Liver (tissue), 8 donors: ENCODE measurements at regions not wholly inside any gene's neighbourhood (a gene's known extent, or its start where the extent isn't known, plus 50 kb on each side); places are given as distances from the start of the nearest gene placed in this dataset.

ENCODE experiments used
- DNase-seq: peaks from one replicate; pipeline ENCODE4 v3.0.0-alpha.2; 2017; ENCODE audit warnings: low spot score
- H3K27ac ChIP-seq, 2 donors: one replicate each; pipeline ENCODE4 v1.7.0; 2013; ENCODE audit warnings: inconsistent platforms in 2 of 2, low read length in 2 of 2, control low read depth in 1 of 2, low read depth in 1 of 2, mild to moderate bottlenecking in 1 of 2
- H3K27me3 ChIP-seq, 4 donors: one replicate each; pipeline versions ENCODE4 v1.6.1 to v1.7.0; 2013; ENCODE audit warnings: low read length in 3 of 4, inconsistent platforms in 1 of 4, mild to moderate bottlenecking in 1 of 4, moderate library complexity in 1 of 4; ENCODE audit not compliant: control insufficient read depth in 4 of 4, insufficient read depth in 4 of 4
- H3K36me3 ChIP-seq, 4 donors: one replicate each; pipeline versions ENCODE4 v1.6.1 to v1.7.0; 2013; ENCODE audit warnings: low read length in 3 of 4, mild to moderate bottlenecking in 3 of 4, low read depth in 1 of 4, moderate library complexity in 1 of 4; ENCODE audit not compliant: control insufficient read depth in 4 of 4, insufficient read depth in 3 of 4
- H3K4me1 ChIP-seq, 4 donors: one replicate each; pipeline versions ENCODE4 v1.6.1 to v1.7.0; 2013; ENCODE audit warnings: low read length in 3 of 4, mild to moderate bottlenecking in 3 of 4, moderate library complexity in 1 of 4; ENCODE audit not compliant: control insufficient read depth in 4 of 4, insufficient read depth in 4 of 4
- H3K4me3 ChIP-seq, 3 donors: one replicate each; pipeline versions ENCODE4 v1.6.1 to v1.7.0; 2013; ENCODE audit warnings: low read length in 3 of 3, control low read depth in 1 of 3, low read depth in 1 of 3, mild to moderate bottlenecking in 1 of 3
- H3K9ac ChIP-seq, 2 donors: one replicate each; pipeline ENCODE4 v1.7.0; 2013; ENCODE audit warnings: low read length in 2 of 2, mild to moderate bottlenecking in 2 of 2, moderate library complexity in 2 of 2, control low read depth in 1 of 2, low read depth in 1 of 2
- H3K9me3 ChIP-seq, 4 donors: one replicate each; pipeline versions ENCODE4 v1.6.1 to v1.7.0; 2013; ENCODE audit warnings: low read length in 3 of 4; ENCODE audit not compliant: control insufficient read depth in 4 of 4
- FOXA1 ChIP-seq: IDR thresholded peaks from 2 replicates; pipeline ENCODE4 v1.6.1; 2016; ENCODE audit warnings: antibody characterized with exemption
- GABPA ChIP-seq, 2 donors: IDR thresholded peaks in 1 of 2; conservative IDR thresholded peaks in 1 of 2; 2 replicates each; pipeline ENCODE4 v1.6.1; 2016; ENCODE audit warnings: antibody characterized with exemption in 2 of 2, mild to moderate bottlenecking in 1 of 2, moderate library complexity in 1 of 2
- HNF4G ChIP-seq: IDR thresholded peaks from 2 replicates; pipeline ENCODE4 v1.6.1; 2016; ENCODE audit warnings: antibody characterized with exemption
- NR2F2 ChIP-seq: IDR thresholded peaks from 2 replicates; pipeline ENCODE4 v1.6.1; 2016; ENCODE audit warnings: antibody characterized with exemption
- RAD21 ChIP-seq, 2 donors: IDR thresholded peaks; 2 replicates each; pipeline ENCODE4 v1.6.1; 2016; ENCODE audit warnings: antibody characterized with exemption in 2 of 2, mild to moderate bottlenecking in 2 of 2
- RXRA ChIP-seq, 2 donors: IDR thresholded peaks; 2 replicates each; pipeline ENCODE4 v1.6.1; 2017 to 2018; ENCODE audit warnings: antibody characterized with exemption in 2 of 2, mild to moderate bottlenecking in 1 of 2
- SP1 ChIP-seq: IDR thresholded peaks from 2 replicates; pipeline ENCODE4 v1.6.1; 2018; ENCODE audit warnings: antibody characterized with exemption, mild to moderate bottlenecking
- TAF1 ChIP-seq: conservative IDR thresholded peaks from 2 replicates; pipeline ENCODE4 v1.6.1; 2016; ENCODE audit warnings: antibody characterized with exemption, mild to moderate bottlenecking
- YY1 ChIP-seq: IDR thresholded peaks from 2 replicates; pipeline ENCODE4 v1.6.1; 2016; ENCODE audit warnings: antibody characterized with exemption, mild to moderate bottlenecking
- WGBS: extraction: QIAGEN DNeasy Blood & Tissue Kit; methylation state at CpG from one replicate; pipeline ENCODE4 v1.1.7; 2013; 5-methylcytosine and 5-hydroxymethylcytosine counted together
- TF ChIP-seq, protein P1 (sequence below): IDR thresholded peaks from 2 replicates; pipeline ENCODE4 v1.6.1; 2016; ENCODE audit warnings: antibody characterized with exemption
- TF ChIP-seq, protein P2 (sequence below): fragments of 150-350 bp; IDR thresholded peaks from 2 replicates; pipeline ENCODE4 v1.5.1; 2017; ENCODE audit warnings: improper control_type of control experiment, low read depth, low read length; ENCODE audit not compliant: missing input control
- TF ChIP-seq, protein P3 (sequence below): IDR thresholded peaks from 2 replicates; pipeline ENCODE4 v1.6.1; 2016; ENCODE audit warnings: antibody characterized with exemption
- TF ChIP-seq, protein P4 (sequence below): IDR thresholded peaks from 2 replicates; pipeline ENCODE4 v1.6.1; 2016; ENCODE audit warnings: antibody characterized with exemption
- donor health status: healthy.
- donor health status: healthy.
- donor health status: healthy.
- donor health status: healthy.
- donor health status: healthy.

DNA sequence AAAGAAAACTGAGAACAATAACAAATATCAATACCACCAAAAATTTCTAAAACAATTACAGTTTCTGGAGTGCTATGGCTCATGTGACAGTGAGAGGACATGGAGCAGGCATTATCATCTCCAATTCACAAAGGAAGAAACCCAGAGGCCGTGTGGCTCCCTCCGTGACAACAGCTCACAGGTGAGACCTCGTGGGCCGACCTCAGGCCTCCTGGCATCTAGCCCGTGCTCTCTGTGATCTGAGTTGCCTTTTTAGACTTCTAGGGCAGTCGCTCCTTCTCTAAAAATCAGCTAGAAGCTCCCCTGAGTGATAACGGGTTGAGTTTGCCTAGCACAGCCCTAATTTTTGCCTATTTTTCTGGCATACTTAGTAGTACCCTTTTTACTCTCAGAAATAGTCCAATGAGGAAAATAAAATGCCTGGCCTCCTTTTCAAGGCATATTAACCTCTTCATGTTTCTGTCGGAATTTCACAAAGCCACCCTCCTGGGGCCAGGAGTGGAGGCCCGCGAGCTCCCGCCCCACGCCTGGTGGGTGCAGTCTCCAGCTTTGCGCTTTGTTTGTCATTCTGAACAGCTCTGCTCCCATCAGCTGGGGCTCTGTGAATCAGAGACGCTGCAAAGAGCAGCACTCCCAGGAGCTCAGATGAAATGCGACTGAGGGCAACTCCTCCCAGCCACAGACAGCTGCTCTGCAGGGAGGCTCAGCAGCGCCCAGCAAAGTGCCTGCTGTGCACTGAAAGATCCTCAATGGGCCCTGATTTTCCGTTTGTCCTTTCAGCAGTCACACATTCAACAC, 292.5 kb downstream of the UQCRFS1 start:
- 61% methylated on average over 17 of the region's 17 CpGs for WGBS
- no peak for DNase-seq
- TF ChIP-seq RAD21 (IDR thresholded peaks at IDR 0.05) (no peak), SP1 (no peak)
- TF ChIP-seq, protein P1, sequence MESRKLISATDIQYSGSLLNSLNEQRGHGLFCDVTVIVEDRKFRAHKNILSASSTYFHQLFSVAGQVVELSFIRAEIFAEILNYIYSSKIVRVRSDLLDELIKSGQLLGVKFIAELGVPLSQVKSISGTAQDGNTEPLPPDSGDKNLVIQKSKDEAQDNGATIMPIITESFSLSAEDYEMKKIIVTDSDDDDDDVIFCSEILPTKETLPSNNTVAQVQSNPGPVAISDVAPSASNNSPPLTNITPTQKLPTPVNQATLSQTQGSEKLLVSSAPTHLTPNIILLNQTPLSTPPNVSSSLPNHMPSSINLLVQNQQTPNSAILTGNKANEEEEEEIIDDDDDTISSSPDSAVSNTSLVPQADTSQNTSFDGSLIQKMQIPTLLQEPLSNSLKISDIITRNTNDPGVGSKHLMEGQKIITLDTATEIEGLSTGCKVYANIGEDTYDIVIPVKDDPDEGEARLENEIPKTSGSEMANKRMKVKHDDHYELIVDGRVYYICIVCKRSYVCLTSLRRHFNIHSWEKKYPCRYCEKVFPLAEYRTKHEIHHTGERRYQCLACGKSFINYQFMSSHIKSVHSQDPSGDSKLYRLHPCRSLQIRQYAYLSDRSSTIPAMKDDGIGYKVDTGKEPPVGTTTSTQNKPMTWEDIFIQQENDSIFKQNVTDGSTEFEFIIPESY = no peak

DNA sequence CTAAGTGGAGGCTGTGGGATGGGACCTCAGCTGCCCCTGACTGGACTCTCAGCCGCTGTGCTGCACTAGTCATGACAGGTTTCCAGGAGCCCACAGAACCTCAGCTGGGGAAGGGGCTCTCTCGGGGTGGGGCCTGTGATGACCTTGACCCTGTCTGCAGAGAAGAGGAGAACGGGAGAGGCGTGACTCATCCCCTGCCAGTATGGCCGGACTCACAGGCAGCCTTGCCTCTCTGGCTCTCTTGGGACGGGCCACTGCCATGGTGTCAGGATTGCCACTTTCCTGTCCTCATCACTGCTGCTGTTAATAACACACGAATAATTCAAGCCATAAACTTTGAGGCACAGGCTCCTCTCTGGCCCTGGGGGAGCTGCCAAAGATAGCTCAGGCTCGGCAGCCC, 295.3 kb downstream of the UQCRFS1 start:
- no peak overlapping the region for H3K4me3 ChIP-seq
- no peak overlapping the region for H3K27ac ChIP-seq
- no peak for DNase-seq
- 59% methylated on average over 8 of the region's 8 CpGs for WGBS
- H3K4me1 ChIP-seq = no peaks in the 10 kb centered on the region
- no peak overlapping the region for H3K9ac ChIP-seq
- peaks cover 0 to 8% (median 0%) of the 10 kb centered on the region in 4 donors for H3K27me3 ChIP-seq
- H3K36me3 ChIP-seq = no peaks in the 10 kb centered on the region
- no peak for TF ChIP-seq TAF1
- TF ChIP-seq, protein P2, sequence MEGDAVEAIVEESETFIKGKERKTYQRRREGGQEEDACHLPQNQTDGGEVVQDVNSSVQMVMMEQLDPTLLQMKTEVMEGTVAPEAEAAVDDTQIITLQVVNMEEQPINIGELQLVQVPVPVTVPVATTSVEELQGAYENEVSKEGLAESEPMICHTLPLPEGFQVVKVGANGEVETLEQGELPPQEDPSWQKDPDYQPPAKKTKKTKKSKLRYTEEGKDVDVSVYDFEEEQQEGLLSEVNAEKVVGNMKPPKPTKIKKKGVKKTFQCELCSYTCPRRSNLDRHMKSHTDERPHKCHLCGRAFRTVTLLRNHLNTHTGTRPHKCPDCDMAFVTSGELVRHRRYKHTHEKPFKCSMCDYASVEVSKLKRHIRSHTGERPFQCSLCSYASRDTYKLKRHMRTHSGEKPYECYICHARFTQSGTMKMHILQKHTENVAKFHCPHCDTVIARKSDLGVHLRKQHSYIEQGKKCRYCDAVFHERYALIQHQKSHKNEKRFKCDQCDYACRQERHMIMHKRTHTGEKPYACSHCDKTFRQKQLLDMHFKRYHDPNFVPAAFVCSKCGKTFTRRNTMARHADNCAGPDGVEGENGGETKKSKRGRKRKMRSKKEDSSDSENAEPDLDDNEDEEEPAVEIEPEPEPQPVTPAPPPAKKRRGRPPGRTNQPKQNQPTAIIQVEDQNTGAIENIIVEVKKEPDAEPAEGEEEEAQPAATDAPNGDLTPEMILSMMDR = no peak
- TF ChIP-seq YY1 = no peak
- TF ChIP-seq, protein P1 = no peak
- TF ChIP-seq GABPA (IDR thresholded peaks at IDR 0.05 in 1 of 2, conservative IDR thresholded peaks at IDR 0.05 in 1 of 2) = no peak
- TF ChIP-seq NR2F2 = no peak
- TF ChIP-seq FOXA1 = no peak
- TF ChIP-seq, protein P3, sequence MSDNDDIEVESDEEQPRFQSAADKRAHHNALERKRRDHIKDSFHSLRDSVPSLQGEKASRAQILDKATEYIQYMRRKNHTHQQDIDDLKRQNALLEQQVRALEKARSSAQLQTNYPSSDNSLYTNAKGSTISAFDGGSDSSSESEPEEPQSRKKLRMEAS = no peak
- TF ChIP-seq, protein P4, sequence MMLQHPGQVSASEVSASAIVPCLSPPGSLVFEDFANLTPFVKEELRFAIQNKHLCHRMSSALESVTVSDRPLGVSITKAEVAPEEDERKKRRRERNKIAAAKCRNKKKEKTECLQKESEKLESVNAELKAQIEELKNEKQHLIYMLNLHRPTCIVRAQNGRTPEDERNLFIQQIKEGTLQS = no peak
- no peak for TF ChIP-seq RXRA (IDR thresholded peaks at IDR 0.05)
- TF ChIP-seq HNF4G = no peak
- TF ChIP-seq RAD21 (IDR thresholded peaks at IDR 0.05) = no peak
- TF ChIP-seq SP1 = no peak
- H3K9me3 ChIP-seq = no peaks in the 10 kb centered on the region

More for the DNA sequence above, 292.5 kb downstream of the UQCRFS1 start:
- H3K27me3 ChIP-seq = peaks cover 0 to 8% (median 0%) of the 10 kb centered on the region in 4 donors
- no peaks in the 10 kb centered on the region for H3K9me3 ChIP-seq
- H3K27ac ChIP-seq = no peak overlapping the region
- no peak overlapping the region for H3K9ac ChIP-seq
- H3K4me3 ChIP-seq = no peak overlapping the region
- H3K36me3 ChIP-seq = no peaks in the 10 kb centered on the region
- H3K4me1 ChIP-seq = no peaks in the 10 kb centered on the region
